IMR-90 (cell line): ENCODE measurements at regions not wholly inside any gene's neighbourhood (a gene's known extent, or its start where the extent isn't known, plus 50 kb on each side); places are given as distances from the start of the nearest gene placed in this dataset.

Experiments
- ATAC-seq: fragments of 200-7000 bp; cut with Tn5 transposase; 2 replicates; pipeline ENCODE4 v1.9.1; 2020; ENCODE audit warnings: low read depth, mild to moderate bottlenecking, moderate library complexity
- BruUV-seq: library from RNA; stranded (reverse); fragments of 400-500 nt; replicated peaks from 2 replicates; lab custom pipeline; 2021; lab: Mats Ljungman, UMichigan
- CTCF ChIA-PET: fragments of 300-600 bp; formaldehyde crosslinking; extraction: SDS; loops from one replicate; lab custom pipeline; 2021; ENCODE audit warnings: antibody characterized with exemption; lab: Yijun Ruan, JAX
- POLR2A ChIA-PET: fragments of 300-600 bp; sonication (Branson Sonifier 250); formaldehyde crosslinking; loops from one replicate; lab custom pipeline; 2022; ENCODE audit warnings: antibody characterized with exemption; ENCODE audit not compliant: unreplicated experiment; lab: Charles Lee
- DNase-seq: peaks from one replicate; pipeline ENCODE4 v3.0.0; 2013
- H2AFZ ChIP-seq: replicated peaks from 2 replicates; pipeline ENCODE3; 2013; ENCODE audit warnings: low read length, mild to moderate bottlenecking; ENCODE audit not compliant: poor library complexity
- H2AK5ac ChIP-seq: 2 replicates; pipeline ENCODE4 v1.6.1; 2013; ENCODE audit warnings: low read depth, low read length, inconsistent platforms
- H2AK9ac ChIP-seq: replicated peaks from 2 replicates; pipeline ENCODE3; 2013; ENCODE audit warnings: mild to moderate bottlenecking, low read depth, low read length, moderate library complexity; ENCODE audit not compliant: poor library complexity
- H2BK120ac ChIP-seq: 2 replicates; pipeline ENCODE4 v1.6.1; 2013; ENCODE audit warnings: low read depth, low read length, inconsistent platforms
- H2BK15ac ChIP-seq: 3 replicates; pipeline ENCODE4 v1.6.1; 2013; ENCODE audit warnings: low read depth, low read length, inconsistent platforms
- H2BK20ac ChIP-seq: 2 replicates; pipeline ENCODE4 v1.6.1; 2013; ENCODE audit warnings: low read depth, mild to moderate bottlenecking, inconsistent platforms, low read length, moderate library complexity
- H2BK5ac ChIP-seq: 2 replicates; pipeline ENCODE4 v1.6.1; 2013; ENCODE audit warnings: mild to moderate bottlenecking, low read depth, low read length, inconsistent platforms; ENCODE audit not compliant: poor library complexity, severe bottlenecking
- H3K14ac ChIP-seq: replicated peaks from 2 replicates; pipeline ENCODE4 v1.6.1; 2013; ENCODE audit warnings: low read depth, low read length, inconsistent platforms
- H3K18ac ChIP-seq: 2 replicates; pipeline ENCODE4 v1.6.1; 2013; ENCODE audit warnings: low read depth, low read length, control low read depth
- H3K23ac ChIP-seq: 2 replicates; pipeline ENCODE4 v1.6.1; 2013; ENCODE audit warnings: low read depth, low read length, inconsistent platforms
- H3K27ac ChIP-seq: 2 replicates; pipeline ENCODE4 v1.5.1; 2013; ENCODE audit warnings: mild to moderate bottlenecking, control low read depth, low read length; ENCODE audit not compliant: insufficient read depth
- H3K27me3 ChIP-seq: 2 replicates; pipeline ENCODE4 v1.6.1; 2013; ENCODE audit warnings: low read length; ENCODE audit not compliant: control insufficient read depth, insufficient read depth
- H3K36me3 ChIP-seq: 2 replicates; pipeline ENCODE4 v1.6.1; 2013; ENCODE audit warnings: low read length, mixed read lengths; ENCODE audit not compliant: control insufficient read depth, insufficient read depth
- H3K4ac ChIP-seq: 2 replicates; pipeline ENCODE4 v1.6.1; 2013; ENCODE audit warnings: low read depth, low read length, inconsistent platforms
- H3K4me1 ChIP-seq: 2 replicates; pipeline ENCODE4 v1.6.1; 2013; ENCODE audit warnings: low read length, mixed read lengths; ENCODE audit not compliant: control insufficient read depth, insufficient read depth
- H3K4me2 ChIP-seq: 2 replicates; pipeline ENCODE4 v1.6.1; 2013; ENCODE audit warnings: low read depth, mild to moderate bottlenecking, control low read depth, low read length, moderate library complexity
- H3K4me3 ChIP-seq: 2 replicates; pipeline ENCODE4 v1.5.1; 2013; ENCODE audit warnings: low read depth, mild to moderate bottlenecking, control low read depth, low read length, moderate library complexity; ENCODE audit not compliant: insufficient read depth
- H3K56ac ChIP-seq: 2 replicates; pipeline ENCODE4 v1.6.1; 2013; ENCODE audit warnings: low read length, inconsistent platforms; ENCODE audit not compliant: insufficient read depth; ENCODE audit errors: extremely low read depth
- H3K79me1 ChIP-seq, 2 experiments: 2 replicates each; pipeline ENCODE4 v1.6.1; 2013; ENCODE audit warnings: low read length in 2 of 2, inconsistent platforms in 1 of 2, low read depth in 1 of 2
- H3K9ac ChIP-seq: 2 replicates; pipeline ENCODE4 v1.6.1; 2013; ENCODE audit warnings: low read depth, low read length, control low read depth
- H3K9me1 ChIP-seq: 2 replicates; pipeline ENCODE4 v1.6.1; 2013; ENCODE audit warnings: low read length, inconsistent platforms; ENCODE audit not compliant: insufficient read depth
- H3K9me3 ChIP-seq: 2 replicates; pipeline ENCODE4 v1.6.1; 2013; ENCODE audit warnings: low read length; ENCODE audit not compliant: control insufficient read depth, insufficient read depth
- H4K20me1 ChIP-seq: 2 replicates; pipeline ENCODE4 v1.6.1; 2013; ENCODE audit warnings: low read length, inconsistent platforms; ENCODE audit not compliant: insufficient read depth
- H4K5ac ChIP-seq: 2 replicates; pipeline ENCODE4 v1.6.1; 2013; ENCODE audit warnings: mild to moderate bottlenecking, low read depth, low read length, control low read depth
- H4K8ac ChIP-seq, 2 experiments: 2 replicates each; pipeline ENCODE4 v1.6.1; 2013; ENCODE audit warnings: low read depth in 2 of 2, low read length in 2 of 2, control low read depth in 1 of 2, inconsistent platforms in 1 of 2
- H4K91ac ChIP-seq: 2 replicates; pipeline ENCODE4 v1.6.1; 2013; ENCODE audit warnings: low read depth, low read length, inconsistent platforms; ENCODE audit not compliant: insufficient read depth
- BHLHE40 ChIP-seq: fragments of 150-350 bp; IDR thresholded peaks from 2 replicates; pipeline ENCODE4 v1.6.1; 2016; ENCODE audit warnings: mild to moderate bottlenecking, low read depth, low read length
- CEBPB ChIP-seq: IDR thresholded peaks from 2 replicates; pipeline ENCODE4 v1.6.1; 2012; ENCODE audit warnings: low read depth, low read length, improper control_type of control experiment
- CHD1 ChIP-seq: IDR thresholded peaks from 2 replicates; pipeline ENCODE4 v1.6.1; 2012; ENCODE audit warnings: low read depth, low read length, improper control_type of control experiment
- CTCF ChIP-seq: conservative IDR thresholded peaks from 2 replicates; pipeline ENCODE4 v1.5.1; 2012; ENCODE audit warnings: mild to moderate bottlenecking, low read depth, low read length, improper control_type of control experiment
- ELK1 ChIP-seq: fragments of 150-350 bp; IDR thresholded peaks from 2 replicates; pipeline ENCODE4 v1.6.1; 2016; ENCODE audit warnings: low read depth, mild to moderate bottlenecking, low read length, moderate library complexity, borderline replicate concordance
- FOS ChIP-seq: fragments of 150-350 bp; IDR thresholded peaks from 2 replicates; pipeline ENCODE4 v1.6.1; 2016; ENCODE audit warnings: low read depth, low read length
- MAFK ChIP-seq: IDR thresholded peaks from 2 replicates; pipeline ENCODE4 v1.6.1; 2012; ENCODE audit warnings: low read depth, low read length, improper control_type of control experiment
- MAZ ChIP-seq: IDR thresholded peaks from 2 replicates; pipeline ENCODE4 v1.6.1; 2012; ENCODE audit warnings: low read depth, mild to moderate bottlenecking, low read length, improper control_type of control experiment, moderate library complexity, borderline replicate concordance
- MXI1 ChIP-seq: IDR thresholded peaks from 2 replicates; pipeline ENCODE4 v1.6.1; 2012; ENCODE audit warnings: low read depth, mild to moderate bottlenecking, low read length, moderate library complexity, borderline replicate concordance
- NFE2L2 ChIP-seq: fragments of 150-350 bp; IDR thresholded peaks from 2 replicates; pipeline ENCODE4 v1.6.1; 2016; ENCODE audit warnings: low read depth, mild to moderate bottlenecking, low read length
- POLR2A ChIP-seq: IDR thresholded peaks from 2 replicates; pipeline ENCODE4 v1.6.1; 2012; ENCODE audit warnings: mild to moderate bottlenecking, low read depth, low read length
- RAD21 ChIP-seq: IDR thresholded peaks from 2 replicates; pipeline ENCODE4 v1.6.1; 2012; ENCODE audit warnings: low read length, improper control_type of control experiment
- RCOR1 ChIP-seq: IDR thresholded peaks from 2 replicates; pipeline ENCODE4 v1.6.1; 2012; ENCODE audit warnings: mild to moderate bottlenecking, low read length, improper control_type of control experiment; ENCODE audit not compliant: insufficient replicate concordance
- RFX5 ChIP-seq: IDR thresholded peaks from 2 replicates; pipeline ENCODE4 v1.8.0; 2012; ENCODE audit warnings: low read depth, mild to moderate bottlenecking, low read length, moderate library complexity
- SMC3 ChIP-seq: fragments of 150-350 bp; IDR thresholded peaks from 2 replicates; pipeline ENCODE4 v1.6.1; 2016; ENCODE audit warnings: low read depth, mild to moderate bottlenecking, antibody characterized with exemption, low read length, moderate library complexity
- WGBS, 2 experiments: methylation state at CpG; one replicate each; pipeline versions ENCODE4 v1.1.5 to v1.1.7; 2013; ENCODE audit warnings: missing lambda C conversion rate in 2 of 2; ENCODE audit not compliant: insufficient read length in 1 of 2; ENCODE audit errors: extremely low coverage in 2 of 2; 5-methylcytosine and 5-hydroxymethylcytosine counted together
- dilution Hi-C: fragments of 300-500 bp; cut with HindIII; formaldehyde crosslinking; loops from one replicate; pipeline ENCODE4 v1.14.3; 2018; ENCODE audit warnings: low sequenced_read_pairs; ENCODE audit not compliant: unreplicated experiment
- in situ Hi-C: fragments of 300-500 bp; cut with MboI; formaldehyde crosslinking; loops from 3 replicates; pipeline ENCODE4 v1.14.3; 2019; ENCODE audit warnings: low sequenced_read_pairs, inconsistent platforms, mixed read lengths
- intact Hi-C: fragments of 100-400 bp; cut with micrococcal nuclease; formaldehyde crosslinking; loops from 2 replicates; pipeline ENCODE4 v1.10.0; 2022
- TF ChIP-seq, protein P1 (sequence below): fragments of 150-350 bp; IDR thresholded peaks from 2 replicates; pipeline ENCODE4 v1.6.1; 2017; ENCODE audit warnings: mild to moderate bottlenecking, antibody characterized with exemption, low read length, low read depth

DNA sequence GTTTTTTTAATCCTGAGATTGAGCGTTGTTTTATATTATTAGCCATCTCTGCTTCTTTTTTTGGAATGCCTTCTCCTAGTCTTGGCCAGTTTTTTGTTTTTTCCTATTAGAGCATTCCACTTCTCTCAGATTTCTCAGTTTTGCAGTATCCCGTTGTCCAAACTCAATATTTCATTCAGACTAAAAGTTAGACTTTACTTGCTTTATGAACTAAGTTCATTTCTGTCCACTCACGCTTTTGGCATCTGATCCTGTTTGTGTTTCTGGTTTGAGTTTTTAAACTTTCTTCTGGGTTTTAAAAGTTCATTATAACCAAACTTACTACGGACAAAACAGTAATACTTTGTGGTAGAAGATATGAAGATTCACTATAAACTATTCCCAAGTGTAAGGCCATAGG, 288.3 kb upstream of the MPDZ start:
- H2AK5ac ChIP-seq, result no peak overlapping the region
- H3K79me1 ChIP-seq, result no peaks in the 10 kb centered on the region
- ChIA-PET CTCF (no interaction called here), POLR2A (no interaction called here)
- dilution Hi-C loops (no loop called here), intact Hi-C loops (no loop called here), in situ Hi-C loops (no loop called here)
- H3K27ac ChIP-seq, result no peak overlapping the region
- no peaks in the 10 kb centered on the region for H3K9me1 ChIP-seq
- H2BK5ac ChIP-seq, result no peak overlapping the region
- no peak overlapping the region for H3K4me3 ChIP-seq
- H3K4ac ChIP-seq, result no peak overlapping the region
- no peaks in the 10 kb centered on the region for H3K36me3 ChIP-seq
- DNase-seq (no peak), ATAC-seq (no peak)
- H4K5ac ChIP-seq, result no peak overlapping the region
- H2AFZ ChIP-seq, result no peak overlapping the region
- no CpG with 5 or more reads among the region's 4 CpGs for WGBS, 2 experiments
- no peaks in the 10 kb centered on the region for H3K9me3 ChIP-seq
- H3K14ac ChIP-seq, result no peak overlapping the region
- no peaks in the 10 kb centered on the region for H4K20me1 ChIP-seq
- no peak overlapping the region for H2AK9ac ChIP-seq
- no peak overlapping the region for H3K23ac ChIP-seq
- H3K27me3 ChIP-seq, result peaks cover 2% of the 10 kb centered on the region; the same call in 1 of the 2 replicates
- no peaks in the 10 kb centered on the region for H3K4me1 ChIP-seq
- no peak overlapping the region for H2BK120ac ChIP-seq
- H2BK15ac ChIP-seq, result no peak overlapping the region
- H4K8ac ChIP-seq, result no peak overlapping the region
- no peak overlapping the region for H4K91ac ChIP-seq
- H2BK20ac ChIP-seq, result no peak overlapping the region
- H3K56ac ChIP-seq, result no peak overlapping the region
- TF ChIP-seq, protein P1, sequence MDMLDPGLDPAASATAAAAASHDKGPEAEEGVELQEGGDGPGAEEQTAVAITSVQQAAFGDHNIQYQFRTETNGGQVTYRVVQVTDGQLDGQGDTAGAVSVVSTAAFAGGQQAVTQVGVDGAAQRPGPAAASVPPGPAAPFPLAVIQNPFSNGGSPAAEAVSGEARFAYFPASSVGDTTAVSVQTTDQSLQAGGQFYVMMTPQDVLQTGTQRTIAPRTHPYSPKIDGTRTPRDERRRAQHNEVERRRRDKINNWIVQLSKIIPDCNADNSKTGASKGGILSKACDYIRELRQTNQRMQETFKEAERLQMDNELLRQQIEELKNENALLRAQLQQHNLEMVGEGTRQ, result no peak
- TF ChIP-seq RAD21 (no peak), ELK1 (no peak), RCOR1 (no peak), MXI1 (no peak), NFE2L2 (no peak), MAFK (no peak), FOS (no peak), SMC3 (no peak), CTCF (no peak), MAZ (no peak), POLR2A (no peak), BHLHE40 (no peak), RFX5 (no peak), CHD1 (no peak), CEBPB (no peak)
- H3K4me2 ChIP-seq, result no peak overlapping the region
- no peak overlapping the region for H3K9ac ChIP-seq
- BruUV-seq, result no TSS peak
- no peak overlapping the region for H3K18ac ChIP-seq
